ENCODE measurements at regions not wholly inside any gene's neighbourhood (a gene's known extent, or its start where the extent isn't known, plus 50 kb on each side); places are given as distances from the start of the nearest gene placed in this dataset.

DNA sequence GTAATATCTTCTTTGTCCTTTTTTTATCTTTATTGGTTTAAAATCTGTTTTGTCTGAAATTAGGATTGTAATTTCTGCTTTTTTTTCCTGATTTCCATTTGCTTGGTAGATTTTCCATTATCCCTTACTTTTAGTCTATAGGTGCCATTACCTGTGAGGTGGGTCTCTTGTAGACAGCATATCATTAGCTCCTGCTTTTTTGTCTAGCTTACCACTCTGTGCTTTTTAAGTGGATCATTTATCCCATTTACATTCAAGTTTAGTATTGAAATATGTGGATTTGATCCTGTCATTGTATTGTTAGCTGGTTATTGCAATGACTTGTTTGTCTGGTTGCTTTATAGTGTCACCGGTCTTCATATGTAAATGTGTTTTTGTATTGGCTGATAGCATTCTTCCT, 958.6 kb upstream of the SLIT2 start:
- Histone ChIP-seq H3K4me3 (ENCODE audit: low read length) (no peak overlapping the region), H3K27ac (ENCODE audit: low read length) (no peak overlapping the region), H3K36me3 (ENCODE audit: control insufficient read depth, low read depth, low read length) (no peaks in the 10 kb centered on the region), H3K4me1 (ENCODE audit: control insufficient read depth, low read depth, low read length) (no peaks in the 10 kb centered on the region), H3K9ac (ENCODE audit: low read length) (no peak overlapping the region), H3K9me3 (ENCODE audit: control insufficient read depth, low read depth, low read length) (peaks cover 12% of the 10 kb centered on the region), H3K27me3 (ENCODE audit: control insufficient read depth, insufficient read depth, low read length) (no peaks in the 10 kb centered on the region)

DNA sequence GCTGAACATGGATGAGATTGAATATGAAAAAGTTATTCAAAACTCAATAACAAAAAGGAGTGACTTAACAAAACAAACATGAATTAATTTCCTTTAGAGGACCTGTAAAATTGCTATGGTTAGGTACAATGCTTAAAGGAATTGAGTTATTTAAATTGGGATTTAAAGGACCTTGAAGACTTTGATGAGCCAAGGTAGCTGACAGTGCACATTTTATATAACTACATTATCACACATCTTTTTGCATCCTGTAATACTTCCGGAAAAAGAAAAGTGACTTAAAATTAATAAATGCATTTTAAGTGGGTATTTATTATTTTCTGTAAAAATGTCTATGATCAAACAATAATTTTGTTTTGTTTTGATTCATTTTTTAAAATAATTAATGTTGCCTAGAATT, 964.8 kb upstream of the SLIT2 start:
- no peaks in the 10 kb centered on the region for H3K27me3 ChIP-seq (ENCODE audit: control insufficient read depth, insufficient read depth, low read length)
- no peak overlapping the region for H3K9ac ChIP-seq (ENCODE audit: low read length)
- H3K36me3 ChIP-seq (ENCODE audit: control insufficient read depth, low read depth, low read length): no peaks in the 10 kb centered on the region
- H3K4me1 ChIP-seq (ENCODE audit: control insufficient read depth, low read depth, low read length): no peaks in the 10 kb centered on the region
- H3K4me3 ChIP-seq (ENCODE audit: low read length): no peak overlapping the region
- no peak overlapping the region for H3K27ac ChIP-seq (ENCODE audit: low read length)
- H3K9me3 ChIP-seq (ENCODE audit: control insufficient read depth, low read depth, low read length): no peaks in the 10 kb centered on the region

DNA sequence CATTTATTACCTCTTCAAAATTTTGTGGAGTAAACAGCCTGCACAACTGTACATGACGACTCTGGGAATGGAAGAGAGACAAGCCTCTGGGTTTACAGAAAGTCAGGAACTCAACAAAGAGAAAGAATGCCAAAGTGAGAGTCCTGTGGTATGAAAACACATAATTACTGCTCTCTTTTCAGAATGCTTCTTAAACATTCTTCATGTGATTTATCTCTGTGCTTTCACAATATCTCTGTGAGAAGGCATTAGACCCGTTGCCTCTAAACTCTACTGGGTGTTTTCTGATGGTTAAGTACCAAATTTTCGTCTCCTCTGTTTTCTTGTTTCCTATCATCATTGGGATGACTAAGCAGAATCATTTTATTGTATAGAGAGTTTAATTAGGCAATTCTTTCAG, 966.6 kb upstream of the SLIT2 start:
- no peak overlapping the region for H3K9ac ChIP-seq (ENCODE audit: low read length)
- no peaks in the 10 kb centered on the region for H3K4me1 ChIP-seq (ENCODE audit: control insufficient read depth, low read depth, low read length)
- H3K36me3 ChIP-seq (ENCODE audit: control insufficient read depth, low read depth, low read length): no peaks in the 10 kb centered on the region
- no peak overlapping the region for H3K4me3 ChIP-seq (ENCODE audit: low read length)
- H3K9me3 ChIP-seq (ENCODE audit: control insufficient read depth, low read depth, low read length): no peaks in the 10 kb centered on the region
- H3K27me3 ChIP-seq (ENCODE audit: control insufficient read depth, insufficient read depth, low read length): no peaks in the 10 kb centered on the region
- H3K27ac ChIP-seq (ENCODE audit: low read length): no peak overlapping the region

DNA sequence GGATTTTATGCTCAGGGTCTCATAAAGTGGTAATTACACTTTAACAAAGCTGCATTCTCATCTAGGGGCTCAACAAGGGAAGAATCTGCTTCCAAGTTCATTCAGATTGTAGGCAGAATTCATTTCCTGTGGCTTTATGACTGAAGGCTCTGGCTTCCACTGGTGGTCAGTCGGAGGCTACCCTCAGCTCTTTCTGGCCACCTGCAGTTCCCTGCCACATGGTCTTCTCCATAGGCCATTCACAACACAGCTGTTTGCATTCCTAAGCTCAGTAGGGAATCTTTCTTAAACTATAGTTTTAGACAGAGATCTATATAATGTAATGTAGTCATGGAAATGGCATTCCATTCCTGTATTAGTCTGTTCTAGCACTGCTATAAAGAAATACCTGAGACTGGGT, 973.0 kb upstream of the SLIT2 start:
- H3K9ac ChIP-seq (ENCODE audit: low read length): no peak overlapping the region
- H3K4me1 ChIP-seq (ENCODE audit: control insufficient read depth, low read depth, low read length): no peaks in the 10 kb centered on the region
- no peaks in the 10 kb centered on the region for H3K36me3 ChIP-seq (ENCODE audit: control insufficient read depth, low read depth, low read length)
- H3K4me3 ChIP-seq (ENCODE audit: low read length): no peak overlapping the region
- no peaks in the 10 kb centered on the region for H3K27me3 ChIP-seq (ENCODE audit: control insufficient read depth, insufficient read depth, low read length)
- no peak overlapping the region for H3K27ac ChIP-seq (ENCODE audit: low read length)
- no peaks in the 10 kb centered on the region for H3K9me3 ChIP-seq (ENCODE audit: control insufficient read depth, low read depth, low read length)

DNA sequence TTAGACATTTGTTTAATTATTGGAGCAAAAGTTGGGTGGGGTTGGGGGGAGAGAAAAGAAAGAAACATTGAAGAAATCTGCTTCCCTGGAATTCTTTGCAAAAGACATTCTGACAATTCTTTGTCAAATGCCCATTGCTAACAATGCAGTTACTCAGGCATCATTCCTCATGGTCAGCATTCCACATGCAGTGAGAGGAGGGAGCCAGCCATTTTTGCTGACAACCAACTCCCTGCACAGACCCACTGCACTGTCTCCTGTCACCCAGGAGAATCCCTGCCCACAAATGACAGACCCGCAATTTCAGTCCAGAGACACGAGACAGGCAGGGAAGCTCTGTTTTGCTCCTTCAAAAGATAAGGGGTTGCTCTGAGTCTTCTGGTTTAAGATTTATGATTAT, 985.1 kb upstream of the SLIT2 start:
- Histone ChIP-seq H3K9me3 (ENCODE audit: control insufficient read depth, low read depth, low read length) (no peaks in the 10 kb centered on the region), H3K27ac (ENCODE audit: low read length) (no peak overlapping the region), H3K4me1 (ENCODE audit: control insufficient read depth, low read depth, low read length) (no peaks in the 10 kb centered on the region), H3K9ac (ENCODE audit: low read length) (no peak overlapping the region), H3K27me3 (ENCODE audit: control insufficient read depth, insufficient read depth, low read length) (no peaks in the 10 kb centered on the region), H3K4me3 (ENCODE audit: low read length) (no peak overlapping the region), H3K36me3 (ENCODE audit: control insufficient read depth, low read depth, low read length) (no peaks in the 10 kb centered on the region)

DNA sequence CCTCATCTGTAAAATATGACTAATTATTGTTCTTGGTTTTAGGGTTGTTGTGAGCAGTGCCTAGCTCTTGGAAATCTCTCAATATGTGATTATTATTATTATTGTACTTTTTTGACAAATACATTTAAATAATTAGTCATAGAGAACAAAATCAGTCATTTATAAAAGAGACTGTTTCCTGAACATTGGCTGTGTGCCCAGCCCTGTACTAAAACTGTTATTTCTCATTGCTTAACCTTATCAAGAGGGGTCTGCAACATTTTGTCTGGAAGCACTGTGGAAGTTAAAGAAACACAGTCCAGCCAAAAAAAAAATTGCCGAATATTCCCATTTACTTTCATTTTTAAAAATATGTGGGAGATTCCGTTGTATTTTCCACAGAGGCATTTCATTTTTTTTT, 989.2 kb upstream of the SLIT2 start:
- no peaks in the 10 kb centered on the region for H3K4me1 ChIP-seq (ENCODE audit: control insufficient read depth, low read depth, low read length)
- no peak overlapping the region for H3K4me3 ChIP-seq (ENCODE audit: low read length)
- no peak overlapping the region for H3K27ac ChIP-seq (ENCODE audit: low read length)
- no peaks in the 10 kb centered on the region for H3K27me3 ChIP-seq (ENCODE audit: control insufficient read depth, insufficient read depth, low read length)
- no peak overlapping the region for H3K9ac ChIP-seq (ENCODE audit: low read length)
- no peaks in the 10 kb centered on the region for H3K9me3 ChIP-seq (ENCODE audit: control insufficient read depth, low read depth, low read length)
- no peaks in the 10 kb centered on the region for H3K36me3 ChIP-seq (ENCODE audit: control insufficient read depth, low read depth, low read length)

DNA sequence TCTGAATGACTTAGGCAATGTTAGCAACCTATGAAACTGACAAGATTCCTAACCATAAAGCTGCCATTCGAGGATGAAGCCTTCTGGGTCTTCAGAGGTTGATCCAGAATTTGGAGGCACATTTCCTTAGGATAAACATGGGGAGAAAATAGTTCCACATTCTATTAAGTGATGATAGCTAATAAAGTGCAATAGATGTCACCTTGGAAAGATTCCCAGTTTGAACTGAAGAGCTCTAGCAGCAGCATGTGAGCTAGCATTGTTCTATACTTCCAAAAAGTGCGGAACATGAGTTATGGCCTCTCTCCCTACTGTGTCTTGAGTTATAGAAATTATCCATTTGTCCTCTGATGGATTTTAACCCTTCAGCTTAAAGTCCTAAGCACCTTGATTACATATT, 991.4 kb upstream of the SLIT2 start:
- H3K4me1 ChIP-seq (ENCODE audit: control insufficient read depth, low read depth, low read length): no peaks in the 10 kb centered on the region
- peaks cover 7% of the 10 kb centered on the region for H3K9me3 ChIP-seq (ENCODE audit: control insufficient read depth, low read depth, low read length)

DNA sequence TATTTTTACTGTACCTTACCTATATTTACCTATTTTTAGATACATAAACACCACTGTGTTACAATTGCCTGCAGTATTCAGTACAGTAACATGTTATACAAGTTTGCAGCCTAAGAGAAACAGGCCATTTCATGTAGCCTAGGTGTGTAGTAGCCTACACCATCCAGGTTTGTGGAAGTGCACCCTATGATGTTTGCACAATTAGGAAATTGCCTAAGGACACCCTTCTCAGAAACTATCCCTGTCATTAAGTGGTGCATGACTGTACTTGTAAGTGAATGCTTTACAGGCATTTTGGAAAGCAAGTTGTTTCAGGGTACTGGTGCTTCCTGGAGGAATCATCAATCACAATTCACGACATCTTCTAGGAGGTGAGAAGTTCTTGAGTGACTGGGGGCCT, 991.8 kb upstream of the SLIT2 start:
- Histone ChIP-seq H3K4me1 (ENCODE audit: control insufficient read depth, low read depth, low read length) (no peaks in the 10 kb centered on the region), H3K27me3 (ENCODE audit: control insufficient read depth, insufficient read depth, low read length) (no peaks in the 10 kb centered on the region), H3K4me3 (ENCODE audit: low read length) (no peak overlapping the region)

More for the DNA sequence above, 991.4 kb upstream of the SLIT2 start:
- Histone ChIP-seq H3K9ac (ENCODE audit: low read length) (no peak overlapping the region), H3K27ac (ENCODE audit: low read length) (no peak overlapping the region), H3K4me3 (ENCODE audit: low read length) (no peak overlapping the region), H3K27me3 (ENCODE audit: control insufficient read depth, insufficient read depth, low read length) (no peaks in the 10 kb centered on the region), H3K36me3 (ENCODE audit: control insufficient read depth, low read depth, low read length) (no peaks in the 10 kb centered on the region)

DNA sequence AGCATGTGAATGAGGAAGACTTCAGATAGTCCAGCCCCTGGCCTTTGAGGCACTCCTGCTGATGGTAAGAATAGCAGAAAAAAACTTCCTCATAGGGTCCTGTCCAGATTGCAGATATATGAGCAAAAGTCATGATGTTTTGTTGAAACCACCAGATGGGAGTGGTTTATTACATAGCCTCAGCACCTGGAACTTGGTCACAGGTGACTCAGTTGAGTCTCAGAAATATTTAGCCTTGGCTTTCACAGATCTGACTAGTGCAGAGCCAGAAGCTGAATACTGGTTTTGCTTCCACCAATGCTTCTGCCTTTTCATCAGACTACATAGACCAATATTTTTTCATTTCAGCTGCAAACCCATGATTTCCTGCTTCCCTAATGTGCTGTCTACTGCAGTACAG, 994.9 kb upstream of the SLIT2 start:
- no peaks in the 10 kb centered on the region for H3K4me1 ChIP-seq (ENCODE audit: control insufficient read depth, low read depth, low read length)
- H3K27ac ChIP-seq (ENCODE audit: low read length): no peak overlapping the region
- no peak overlapping the region for H3K9ac ChIP-seq (ENCODE audit: low read length)
- peaks cover 19% of the 10 kb centered on the region for H3K9me3 ChIP-seq (ENCODE audit: control insufficient read depth, low read depth, low read length)
- no peaks in the 10 kb centered on the region for H3K36me3 ChIP-seq (ENCODE audit: control insufficient read depth, low read depth, low read length)
- H3K27me3 ChIP-seq (ENCODE audit: control insufficient read depth, insufficient read depth, low read length): no peaks in the 10 kb centered on the region
- no peak overlapping the region for H3K4me3 ChIP-seq (ENCODE audit: low read length)

More for the DNA sequence above, 991.8 kb upstream of the SLIT2 start:
- no peak overlapping the region for H3K9ac ChIP-seq (ENCODE audit: low read length)
- no peaks in the 10 kb centered on the region for H3K36me3 ChIP-seq (ENCODE audit: control insufficient read depth, low read depth, low read length)
- H3K9me3 ChIP-seq (ENCODE audit: control insufficient read depth, low read depth, low read length): peaks cover 10% of the 10 kb centered on the region
- no peak overlapping the region for H3K27ac ChIP-seq (ENCODE audit: low read length)

DNA sequence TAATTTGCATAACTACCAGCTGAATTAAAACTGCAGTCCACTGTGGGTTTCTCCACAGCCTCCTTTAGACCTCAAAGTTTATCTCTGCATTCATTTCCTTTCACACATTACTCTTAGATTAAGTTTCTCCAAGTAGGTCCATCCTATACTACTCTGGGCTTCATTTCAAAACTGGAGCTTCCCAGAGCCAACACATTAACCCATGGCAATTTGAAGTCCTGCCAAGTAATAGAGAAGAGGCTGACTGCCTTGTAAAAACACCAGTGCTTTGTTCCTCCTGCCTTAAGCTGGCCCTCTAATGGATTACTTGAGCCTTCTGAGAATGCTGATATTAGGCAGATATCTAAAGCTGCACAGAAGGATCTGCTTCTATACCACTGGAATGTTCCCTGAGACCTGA, 997.2 kb upstream of the SLIT2 start:
- no peak overlapping the region for H3K27ac ChIP-seq (ENCODE audit: low read length)
- no peak overlapping the region for H3K4me3 ChIP-seq (ENCODE audit: low read length)
- no peaks in the 10 kb centered on the region for H3K27me3 ChIP-seq (ENCODE audit: control insufficient read depth, insufficient read depth, low read length)
- no peak overlapping the region for H3K9ac ChIP-seq (ENCODE audit: low read length)
- H3K9me3 ChIP-seq (ENCODE audit: control insufficient read depth, low read depth, low read length): peaks cover 19% of the 10 kb centered on the region
- no peaks in the 10 kb centered on the region for H3K4me1 ChIP-seq (ENCODE audit: control insufficient read depth, low read depth, low read length)
- H3K36me3 ChIP-seq (ENCODE audit: control insufficient read depth, low read depth, low read length): no peaks in the 10 kb centered on the region

DNA sequence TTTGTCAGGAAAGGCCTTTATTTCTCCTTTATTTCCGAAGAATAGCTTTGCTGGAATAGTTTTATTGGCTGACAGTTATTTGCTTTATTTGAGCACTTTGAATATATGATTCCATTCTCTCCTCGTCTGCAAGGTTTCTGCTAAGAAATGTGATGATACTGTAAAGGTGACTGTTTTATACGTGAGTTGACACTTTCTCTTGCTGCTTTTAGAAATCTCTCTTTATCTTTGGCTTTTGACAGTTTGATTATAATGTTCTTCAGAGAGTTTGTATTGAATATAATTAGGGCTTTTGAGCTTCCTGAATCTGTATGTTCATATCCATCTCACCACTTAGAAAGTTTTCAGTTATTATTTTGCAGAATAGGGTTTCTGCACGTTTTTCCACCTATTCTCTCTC, 1003.7 kb upstream of the SLIT2 start:
- no peak overlapping the region for H3K9ac ChIP-seq (ENCODE audit: low read length)
- H3K27ac ChIP-seq (ENCODE audit: low read length): no peak overlapping the region

DNA sequence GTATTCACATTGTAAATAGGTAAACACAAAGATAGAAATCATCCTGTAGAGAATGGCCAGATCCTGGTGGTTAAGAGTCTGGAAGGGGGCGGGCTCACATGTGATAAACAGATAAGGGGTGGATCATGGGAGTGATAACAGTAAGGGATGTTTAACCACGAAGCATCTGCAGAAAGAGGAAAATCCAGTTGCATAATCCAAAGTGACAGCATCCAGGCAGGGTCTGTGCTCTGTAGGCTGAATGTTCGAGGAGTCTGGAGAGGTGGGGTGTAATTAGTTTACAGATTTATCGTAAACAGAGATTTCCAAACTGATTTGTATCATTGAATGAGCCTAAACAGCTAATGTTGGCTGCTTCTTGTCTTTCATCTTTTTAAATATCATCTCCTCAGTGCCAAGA, 1009.8 kb upstream of the SLIT2 start:
- H3K9me3 ChIP-seq (ENCODE audit: control insufficient read depth, low read depth, low read length): no peaks in the 10 kb centered on the region
- no peak overlapping the region for H3K9ac ChIP-seq (ENCODE audit: low read length)
- H3K27ac ChIP-seq (ENCODE audit: low read length): no peak overlapping the region
- H3K27me3 ChIP-seq (ENCODE audit: control insufficient read depth, insufficient read depth, low read length): no peaks in the 10 kb centered on the region
- H3K4me3 ChIP-seq (ENCODE audit: low read length): no peak overlapping the region
- H3K36me3 ChIP-seq (ENCODE audit: control insufficient read depth, low read depth, low read length): no peaks in the 10 kb centered on the region
- H3K4me1 ChIP-seq (ENCODE audit: control insufficient read depth, low read depth, low read length): no peaks in the 10 kb centered on the region

More for the DNA sequence above, 1003.7 kb upstream of the SLIT2 start:
- H3K36me3 ChIP-seq (ENCODE audit: control insufficient read depth, low read depth, low read length): no peaks in the 10 kb centered on the region
- no peaks in the 10 kb centered on the region for H3K27me3 ChIP-seq (ENCODE audit: control insufficient read depth, insufficient read depth, low read length)
- no peaks in the 10 kb centered on the region for H3K4me1 ChIP-seq (ENCODE audit: control insufficient read depth, low read depth, low read length)
- H3K9me3 ChIP-seq (ENCODE audit: control insufficient read depth, low read depth, low read length): no peaks in the 10 kb centered on the region
- no peak overlapping the region for H3K4me3 ChIP-seq (ENCODE audit: low read length)

All from iPS-18a (cell line).